ENCODE measurements at regions not wholly inside any gene's neighbourhood (a gene's known extent, or its start where the extent isn't known, plus 50 kb on each side); places are given as distances from the start of the nearest gene placed in this dataset.
A peak's percentile ranks its signal among the peaks of the same experiment; 100 is the strongest.

DNA sequence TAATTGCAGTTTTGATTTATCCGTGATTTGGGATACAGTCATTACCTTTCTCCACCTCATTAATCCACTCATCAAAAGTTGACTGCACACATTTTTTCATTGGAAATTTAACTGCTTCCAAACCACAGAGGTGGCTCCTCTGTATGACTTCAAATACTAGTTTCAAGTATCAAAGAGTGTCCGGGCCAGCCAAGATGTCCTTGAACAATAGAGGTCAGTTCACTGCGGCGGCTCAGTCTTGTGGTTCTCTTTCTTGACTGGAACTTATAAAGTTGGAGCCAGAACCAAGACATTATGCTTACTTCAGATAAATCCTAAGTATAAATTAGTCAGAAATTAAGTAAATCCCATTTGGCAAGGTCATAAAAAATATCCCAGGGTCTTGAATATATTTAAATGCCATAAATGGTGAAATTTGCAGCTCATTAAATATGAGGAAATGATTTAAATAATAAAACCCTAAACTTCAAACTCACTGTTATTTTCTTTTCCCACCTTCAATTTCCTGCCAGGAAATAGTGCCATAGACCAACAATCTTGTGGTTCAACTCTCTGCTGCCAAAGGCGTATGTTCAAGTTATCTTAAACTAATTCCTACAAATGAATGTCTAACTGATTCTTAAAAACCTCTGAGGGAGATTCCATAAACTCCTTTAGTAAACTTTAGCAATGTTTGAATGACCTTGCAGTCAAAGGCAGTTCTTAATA is 360.8 kb downstream of the AEBP2 start:
- H3K4me1 ChIP-seq = peaks cover 0 to 26% (median 0%) of the 10 kb centered on the region in 3 donors
- no peaks in the 10 kb centered on the region for H3K36me3 ChIP-seq
- TF ChIP-seq POLR2A (IDR thresholded peaks at IDR 0.05) (no peak), CTCF (IDR thresholded peaks at IDR 0.05) (no peak)
- H3K27ac ChIP-seq = peak overlapping the region in 2 of 4 donors; percentile 33 to 39
- no peaks in the 10 kb centered on the region for H3K9me3 ChIP-seq
- H3K27me3 ChIP-seq = no peaks in the 10 kb centered on the region
- 55 to 66% methylated on average over 5 of the region's 5 CpGs for WGBS, 2 donors
- intact Hi-C loops (cut with DNase I) = no loop called here
- no peak for DNase-seq
- H3K4me3 ChIP-seq = no peak overlapping the region

DNA sequence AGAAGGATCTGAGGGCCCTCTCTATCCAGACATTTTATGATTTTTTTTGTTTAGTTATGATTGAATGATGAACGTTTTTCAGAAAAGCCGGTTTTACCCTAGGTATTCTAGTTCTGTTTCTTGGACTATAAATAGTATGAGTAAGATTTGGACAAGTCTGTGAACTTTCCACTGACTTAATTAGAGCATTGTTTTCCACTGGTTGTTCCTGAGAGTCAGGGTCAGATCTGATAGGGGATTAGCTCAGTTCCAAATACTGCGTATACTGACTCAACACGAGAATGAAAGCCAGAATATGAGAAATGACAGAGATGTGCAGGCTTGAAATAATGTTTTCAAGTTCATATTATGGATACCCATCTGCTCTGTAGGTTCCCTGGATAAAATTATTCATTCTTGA is 361.6 kb downstream of the AEBP2 start:
- no peak for TF ChIP-seq CTCF (IDR thresholded peaks at IDR 0.05)
- TF ChIP-seq POLR2A (IDR thresholded peaks at IDR 0.05) = no peak
- Histone ChIP-seq H3K27ac (peak overlapping the region in 2 of 4 donors; percentile 33 to 39), H3K4me3 (no peak overlapping the region), H3K9me3 (no peaks in the 10 kb centered on the region), H3K27me3 (no peaks in the 10 kb centered on the region), H3K36me3 (no peaks in the 10 kb centered on the region), H3K4me1 (peaks cover 0 to 26% (median 0%) of the 10 kb centered on the region in 3 donors)
- intact Hi-C loops (cut with DNase I) = no loop called here
- DNase-seq = no peak
- WGBS, 2 donors = 26 to 39% methylated on average over 4 of the region's 4 CpGs

- no peak overlapping the region for H3K4me3 ChIP-seq
- no peaks in the 10 kb centered on the region for H3K9me3 ChIP-seq
- peaks cover 0 to 26% (median 0%) of the 10 kb centered on the region in 3 donors for H3K4me1 ChIP-seq
- TF ChIP-seq POLR2A (IDR thresholded peaks at IDR 0.05) = no peak
- TF ChIP-seq CTCF (IDR thresholded peaks at IDR 0.05) = no peak
- no peak overlapping the region for H3K27ac ChIP-seq
- 79 to 83% methylated on average over 4 of the region's 4 CpGs for WGBS, 2 donors
- H3K36me3 ChIP-seq = no peaks in the 10 kb centered on the region
- intact Hi-C loops (cut with DNase I) = no loop called here
- DNase-seq = no peak
- no peaks in the 10 kb centered on the region for H3K27me3 ChIP-seq
These were observed 362.6 kb downstream of the AEBP2 start for GRCh38 chr12:19801941-19802340.

- TF ChIP-seq POLR2A (IDR thresholded peaks at IDR 0.05) (no peak), CTCF (IDR thresholded peaks at IDR 0.05) (no peak)
- H3K27ac ChIP-seq = no peak overlapping the region
- H3K36me3 ChIP-seq = no peaks in the 10 kb centered on the region
- no peak overlapping the region for H3K4me3 ChIP-seq
- H3K9me3 ChIP-seq = no peaks in the 10 kb centered on the region
- WGBS, 2 donors = 90 to 94% methylated on average over 2 of the region's 2 CpGs
- no peak for DNase-seq
- H3K4me1 ChIP-seq = peaks cover 0 to 26% (median 0%) of the 10 kb centered on the region in 3 donors
- intact Hi-C loops (cut with DNase I) = no loop called here
- H3K27me3 ChIP-seq = no peaks in the 10 kb centered on the region
These were observed 363.6 kb downstream of the AEBP2 start for GRCh38 chr12:19802915-19803314.

DNA sequence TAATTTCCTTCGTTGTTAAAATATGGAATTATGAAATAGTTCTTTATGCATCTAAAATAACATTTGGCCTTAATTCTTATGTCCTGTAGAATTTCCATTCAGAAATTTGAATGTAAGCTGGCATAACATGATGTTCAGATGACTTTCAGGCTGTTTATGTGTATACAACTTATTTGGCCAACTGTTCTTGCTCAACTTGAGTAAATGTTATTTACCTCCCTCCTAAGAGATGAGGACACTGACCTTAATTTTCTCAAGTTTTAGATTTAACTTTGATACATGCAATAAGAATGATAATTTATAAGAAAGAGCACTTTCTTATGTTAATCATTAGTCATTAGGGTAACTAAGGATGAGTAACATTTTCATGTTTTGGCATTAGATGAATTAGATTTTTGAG is 365.4 kb downstream of the AEBP2 start:
- intact Hi-C loops (cut with DNase I) = no loop called here
- no peaks in the 10 kb centered on the region for H3K9me3 ChIP-seq
- WGBS, 2 donors = 68 to 84% methylated on average over 1 of the region's 1 CpG

More for the DNA sequence above, 365.4 kb downstream of the AEBP2 start:
- TF ChIP-seq POLR2A (IDR thresholded peaks at IDR 0.05) (no peak), CTCF (IDR thresholded peaks at IDR 0.05) (no peak)
- no peak overlapping the region for H3K4me3 ChIP-seq
- DNase-seq = no peak
- H3K27ac ChIP-seq = no peak overlapping the region
- H3K4me1 ChIP-seq = peaks cover 0 to 22% (median 0%) of the 10 kb centered on the region in 3 donors
- no peaks in the 10 kb centered on the region for H3K36me3 ChIP-seq
- H3K27me3 ChIP-seq = no peaks in the 10 kb centered on the region
